ENCODE measurements at regions not wholly inside any gene's neighbourhood (a gene's known extent, or its start where the extent isn't known, plus 50 kb on each side); places are given as distances from the start of the nearest gene placed in this dataset.

- no peak overlapping the region for H3K4me2 ChIP-seq (ENCODE audit: insufficient read depth, insufficient read length, low read length)
- no peaks in the 10 kb centered on the region for H3K4me1 ChIP-seq (ENCODE audit: insufficient read depth, low read length)
- Mint-ChIP-seq H3K36me3 (ENCODE audit: insufficient read depth in 1 of 3, low read depth in 3 of 3) (no peaks in the 10 kb centered on the region; a peak in 1 of 7 replicates), H3K4me1 (no peaks in the 10 kb centered on the region), H3K4me3 (no peak overlapping the region), H3K9me3 (no peaks in the 10 kb centered on the region; a peak in 1 of 5 replicates), H3K27me3 (ENCODE audit: low read depth) (no peaks in the 10 kb centered on the region; the same call in 1 of the 2 replicates), H3K27ac (no peak overlapping the region; a peak in 1 of 7 replicates)
- no peak overlapping the region for H3K23ac ChIP-seq (ENCODE audit: insufficient read length, low read depth, low read length)
- H3K79me1 ChIP-seq (ENCODE audit: insufficient read depth, low read depth, low read length, poor library complexity, severe bottlenecking): no peaks in the 10 kb centered on the region
- H3K4ac ChIP-seq (ENCODE audit: low read depth, low read length): no peak overlapping the region
- H2BK12ac ChIP-seq (ENCODE audit: insufficient read length, low read depth, low read length): no peak overlapping the region
- no peak overlapping the region for H3K18ac ChIP-seq (ENCODE audit: insufficient read length, low read depth, low read length)
- H3T11ph ChIP-seq (ENCODE audit: low read length): no peak overlapping the region
- no peak for TF ChIP-seq CTCF (conservative IDR thresholded peaks at IDR 0.05)
- H4K91ac ChIP-seq (ENCODE audit: insufficient read length, low read depth, low read length): no peak overlapping the region
- H3K23me2 ChIP-seq (ENCODE audit: insufficient read length, low read depth, low read length, poor library complexity, severe bottlenecking): no peaks in the 10 kb centered on the region
- no peak overlapping the region for H2BK15ac ChIP-seq (ENCODE audit: low read depth, low read length)
- H2BK120ac ChIP-seq (ENCODE audit: low read depth, low read length, poor library complexity, severe bottlenecking): no peak overlapping the region
- no peak overlapping the region for H4K5ac ChIP-seq (ENCODE audit: insufficient read length, low read depth, low read length)
- DNase-seq: no peak
- no peak overlapping the region for H3K27ac ChIP-seq (ENCODE audit: insufficient read length, low read depth, low read length)
- H3K9me3 ChIP-seq (ENCODE audit: control insufficient read depth, low read depth, low read length): no peaks in the 10 kb centered on the region
- H4K20me1 ChIP-seq (ENCODE audit: control insufficient read depth, insufficient read depth, insufficient read length): no peaks in the 10 kb centered on the region
- no peak overlapping the region for H3K9ac ChIP-seq (ENCODE audit: extremely low read depth, insufficient read length, low read length)
- no CpG with 5 or more reads among the region's 5 CpGs for WGBS (ENCODE audit: extremely low coverage, insufficient read length, low lambda C conversion rate)
- no peak overlapping the region for H2BK5ac ChIP-seq (ENCODE audit: insufficient read length, low read length)
- no peak overlapping the region for H2BK20ac ChIP-seq (ENCODE audit: low read depth, low read length, poor library complexity, severe bottlenecking)
- H4K8ac ChIP-seq (replicated peaks; ENCODE audit: insufficient read length, low read depth, low read length): no peak overlapping the region
- no peaks in the 10 kb centered on the region for H3K79me2 ChIP-seq (ENCODE audit: insufficient read depth, low read length)
- no peaks in the 10 kb centered on the region for H3K27me3 ChIP-seq (ENCODE audit: insufficient read depth, low read length)
- no peak overlapping the region for H3K56ac ChIP-seq (ENCODE audit: insufficient read length, low read depth, low read length)
- H2AK5ac ChIP-seq (ENCODE audit: insufficient read length, low read length): no peak overlapping the region
- H2AFZ ChIP-seq (ENCODE audit: low read length): no peak overlapping the region
- no peak overlapping the region for H3K14ac ChIP-seq (ENCODE audit: insufficient read depth, low read length)
Measured at GRCh38 chr6:16004934-16005679, 123.8 kb upstream of the MYLIP start.
